ENCODE measurements at regions not wholly inside any gene's neighbourhood (a gene's known extent, or its start where the extent isn't known, plus 50 kb on each side); places are given as distances from the start of the nearest gene placed in this dataset.

DNA sequence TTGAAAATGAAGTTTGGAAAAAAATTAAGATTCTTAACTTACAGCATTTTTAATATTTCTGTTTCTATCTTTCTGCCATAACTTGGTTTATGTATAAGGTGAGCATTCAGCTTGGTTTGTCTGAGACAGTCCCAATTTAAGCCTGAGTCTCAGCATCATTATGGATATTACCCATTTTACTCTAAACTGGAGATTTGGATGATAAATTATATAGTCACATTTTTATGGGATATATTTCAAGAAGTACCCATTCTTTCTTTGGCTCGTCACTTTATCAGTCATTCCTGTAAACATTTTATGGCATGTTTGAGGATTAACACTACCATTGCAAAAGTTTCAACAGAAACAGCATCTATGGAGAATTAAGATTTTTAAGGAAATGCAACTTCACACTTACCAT lies 1129.0 kb upstream of the PCDH9 start:
- TF ChIP-seq PPARA (CRISPR knock-in tag; IDR thresholded peaks at IDR 0.05; ENCODE audit: borderline replicate concordance) (no peak), ISL1 (CRISPR knock-in tag; IDR thresholded peaks at IDR 0.05) (no peak)
- ATAC-seq = no peak

DNA sequence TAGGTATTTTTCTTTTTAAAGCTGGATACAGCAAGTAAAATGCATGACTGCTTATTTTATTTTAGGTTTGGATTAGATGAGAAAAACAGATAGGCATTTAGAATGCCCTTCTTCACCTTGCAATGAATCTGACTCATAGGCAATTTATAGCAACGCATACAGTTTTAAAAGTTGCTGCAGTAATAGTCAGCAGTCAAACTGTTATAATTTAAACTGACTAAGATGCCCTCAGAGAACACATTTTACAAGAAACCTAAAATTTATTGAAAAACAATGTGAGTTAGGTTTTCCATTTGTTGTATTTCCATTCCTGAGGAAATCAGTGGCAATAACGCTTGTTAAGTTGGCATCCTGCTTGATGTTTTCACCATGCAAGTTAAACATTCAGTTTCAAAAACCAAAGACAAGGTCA lies 1128.2 kb upstream of the PCDH9 start:
- TF ChIP-seq GLIS3 (CRISPR knock-in tag; IDR thresholded peaks at IDR 0.05) (no peak), BACH2 (CRISPR knock-in tag; IDR thresholded peaks at IDR 0.05; ENCODE audit: borderline replicate concordance) (no peak), ZNF8 (CRISPR knock-in tag; IDR thresholded peaks at IDR 0.05) (no peak), OSR1 (CRISPR knock-in tag; IDR thresholded peaks at IDR 0.05) (no peak), ZNF70 (CRISPR knock-in tag; IDR thresholded peaks at IDR 0.05) (no peak)
- ATAC-seq = peak; percentile 39; the same call in 2 of the 3 replicates

DNA sequence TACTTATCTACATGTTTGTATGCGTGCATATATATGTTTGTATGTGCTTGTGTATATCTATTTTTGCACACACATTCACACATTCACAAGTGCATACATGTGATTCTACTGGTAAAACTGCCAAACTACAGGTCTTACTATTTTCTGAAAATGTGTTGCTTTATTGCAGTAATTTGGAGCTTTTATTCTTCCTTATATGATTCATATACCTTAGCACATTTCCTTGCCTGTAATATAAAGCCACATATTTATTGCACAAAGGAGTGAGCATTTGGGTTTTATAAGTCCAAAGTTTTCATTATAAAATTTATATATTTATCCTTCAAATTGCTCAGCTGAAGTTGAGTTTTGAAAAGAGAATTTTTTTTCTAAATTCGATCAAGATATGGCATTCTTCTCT lies 1120.4 kb upstream of the PCDH9 start:
- no peak for ATAC-seq
- TF ChIP-seq OSR1 (CRISPR knock-in tag; IDR thresholded peaks at IDR 0.05) (no peak), SNAI2 (CRISPR knock-in tag; IDR thresholded peaks at IDR 0.05) (no peak), ZNF8 (CRISPR knock-in tag; IDR thresholded peaks at IDR 0.05) (no peak), ZFP30 (CRISPR knock-in tag; IDR thresholded peaks at IDR 0.05) (no peak)
- TF ChIP-seq, protein P1, sequence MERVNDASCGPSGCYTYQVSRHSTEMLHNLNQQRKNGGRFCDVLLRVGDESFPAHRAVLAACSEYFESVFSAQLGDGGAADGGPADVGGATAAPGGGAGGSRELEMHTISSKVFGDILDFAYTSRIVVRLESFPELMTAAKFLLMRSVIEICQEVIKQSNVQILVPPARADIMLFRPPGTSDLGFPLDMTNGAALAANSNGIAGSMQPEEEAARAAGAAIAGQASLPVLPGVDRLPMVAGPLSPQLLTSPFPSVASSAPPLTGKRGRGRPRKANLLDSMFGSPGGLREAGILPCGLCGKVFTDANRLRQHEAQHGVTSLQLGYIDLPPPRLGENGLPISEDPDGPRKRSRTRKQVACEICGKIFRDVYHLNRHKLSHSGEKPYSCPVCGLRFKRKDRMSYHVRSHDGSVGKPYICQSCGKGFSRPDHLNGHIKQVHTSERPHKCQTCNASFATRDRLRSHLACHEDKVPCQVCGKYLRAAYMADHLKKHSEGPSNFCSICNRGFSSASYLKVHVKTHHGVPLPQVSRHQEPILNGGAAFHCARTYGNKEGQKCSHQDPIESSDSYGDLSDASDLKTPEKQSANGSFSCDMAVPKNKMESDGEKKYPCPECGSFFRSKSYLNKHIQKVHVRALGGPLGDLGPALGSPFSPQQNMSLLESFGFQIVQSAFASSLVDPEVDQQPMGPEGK (CRISPR knock-in tag; IDR thresholded peaks at IDR 0.05; ENCODE audit: borderline replicate concordance) = no peak

DNA sequence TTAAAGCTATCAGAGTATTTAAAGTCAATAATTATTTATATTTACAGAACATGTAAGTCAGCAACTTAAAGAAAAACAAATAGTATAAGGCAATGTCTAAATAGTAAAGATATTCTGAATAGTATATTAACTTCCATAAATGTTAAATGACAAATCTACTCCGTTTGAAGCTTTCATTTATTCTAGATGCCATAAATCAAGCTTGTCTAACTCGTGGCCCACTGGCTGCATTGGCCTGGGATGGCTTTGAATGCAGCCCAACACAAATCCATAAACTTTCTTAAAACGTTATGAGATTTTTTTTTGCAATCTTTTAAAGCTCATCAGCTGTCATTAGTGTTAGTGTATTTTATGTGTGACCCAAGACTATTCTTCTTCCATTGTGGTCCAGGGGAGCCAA lies 1117.1 kb upstream of the PCDH9 start:
- TF ChIP-seq BACH2 (CRISPR knock-in tag; IDR thresholded peaks at IDR 0.05; ENCODE audit: borderline replicate concordance) (no peak), SNAI2 (CRISPR knock-in tag; IDR thresholded peaks at IDR 0.05) (no peak), ISL1 (CRISPR knock-in tag; IDR thresholded peaks at IDR 0.05) (no peak), CSDC2 (CRISPR knock-in tag; IDR thresholded peaks at IDR 0.05) (no peak), ZNF8 (CRISPR knock-in tag; IDR thresholded peaks at IDR 0.05) (no peak), ESRRG (CRISPR knock-in tag; IDR thresholded peaks at IDR 0.05) (no peak), TCF4 (CRISPR knock-in tag; IDR thresholded peaks at IDR 0.05; ENCODE audit: borderline replicate concordance) (no peak), OSR1 (CRISPR knock-in tag; IDR thresholded peaks at IDR 0.05) (no peak), ZNF565 (CRISPR knock-in tag; conservative IDR thresholded peaks at IDR 0.05; ENCODE audit: low read depth) (no peak), RARB (CRISPR knock-in tag; IDR thresholded peaks at IDR 0.05) (no peak)
- TF ChIP-seq, protein P2, sequence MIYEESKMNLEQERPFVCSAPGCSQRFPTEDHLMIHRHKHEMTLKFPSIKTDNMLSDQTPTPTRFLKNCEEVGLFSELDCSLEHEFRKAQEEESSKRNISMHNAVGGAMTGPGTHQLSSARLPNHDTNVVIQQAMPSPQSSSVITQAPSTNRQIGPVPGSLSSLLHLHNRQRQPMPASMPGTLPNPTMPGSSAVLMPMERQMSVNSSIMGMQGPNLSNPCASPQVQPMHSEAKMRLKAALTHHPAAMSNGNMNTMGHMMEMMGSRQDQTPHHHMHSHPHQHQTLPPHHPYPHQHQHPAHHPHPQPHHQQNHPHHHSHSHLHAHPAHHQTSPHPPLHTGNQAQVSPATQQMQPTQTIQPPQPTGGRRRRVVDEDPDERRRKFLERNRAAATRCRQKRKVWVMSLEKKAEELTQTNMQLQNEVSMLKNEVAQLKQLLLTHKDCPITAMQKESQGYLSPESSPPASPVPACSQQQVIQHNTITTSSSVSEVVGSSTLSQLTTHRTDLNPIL (CRISPR knock-in tag; IDR thresholded peaks at IDR 0.05; ENCODE audit: low read depth) = no peak
- TF ChIP-seq, protein P1 (CRISPR knock-in tag; IDR thresholded peaks at IDR 0.05; ENCODE audit: borderline replicate concordance) = no peak
- TF ChIP-seq, protein P3, sequence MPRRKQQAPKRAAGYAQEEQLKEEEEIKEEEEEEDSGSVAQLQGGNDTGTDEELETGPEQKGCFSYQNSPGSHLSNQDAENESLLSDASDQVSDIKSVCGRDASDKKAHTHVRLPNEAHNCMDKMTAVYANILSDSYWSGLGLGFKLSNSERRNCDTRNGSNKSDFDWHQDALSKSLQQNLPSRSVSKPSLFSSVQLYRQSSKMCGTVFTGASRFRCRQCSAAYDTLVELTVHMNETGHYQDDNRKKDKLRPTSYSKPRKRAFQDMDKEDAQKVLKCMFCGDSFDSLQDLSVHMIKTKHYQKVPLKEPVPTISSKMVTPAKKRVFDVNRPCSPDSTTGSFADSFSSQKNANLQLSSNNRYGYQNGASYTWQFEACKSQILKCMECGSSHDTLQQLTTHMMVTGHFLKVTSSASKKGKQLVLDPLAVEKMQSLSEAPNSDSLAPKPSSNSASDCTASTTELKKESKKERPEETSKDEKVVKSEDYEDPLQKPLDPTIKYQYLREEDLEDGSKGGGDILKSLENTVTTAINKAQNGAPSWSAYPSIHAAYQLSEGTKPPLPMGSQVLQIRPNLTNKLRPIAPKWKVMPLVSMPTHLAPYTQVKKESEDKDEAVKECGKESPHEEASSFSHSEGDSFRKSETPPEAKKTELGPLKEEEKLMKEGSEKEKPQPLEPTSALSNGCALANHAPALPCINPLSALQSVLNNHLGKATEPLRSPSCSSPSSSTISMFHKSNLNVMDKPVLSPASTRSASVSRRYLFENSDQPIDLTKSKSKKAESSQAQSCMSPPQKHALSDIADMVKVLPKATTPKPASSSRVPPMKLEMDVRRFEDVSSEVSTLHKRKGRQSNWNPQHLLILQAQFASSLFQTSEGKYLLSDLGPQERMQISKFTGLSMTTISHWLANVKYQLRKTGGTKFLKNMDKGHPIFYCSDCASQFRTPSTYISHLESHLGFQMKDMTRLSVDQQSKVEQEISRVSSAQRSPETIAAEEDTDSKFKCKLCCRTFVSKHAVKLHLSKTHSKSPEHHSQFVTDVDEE (CRISPR knock-in tag; IDR thresholded peaks at IDR 0.05) = no peak
- TF ChIP-seq, protein P4, sequence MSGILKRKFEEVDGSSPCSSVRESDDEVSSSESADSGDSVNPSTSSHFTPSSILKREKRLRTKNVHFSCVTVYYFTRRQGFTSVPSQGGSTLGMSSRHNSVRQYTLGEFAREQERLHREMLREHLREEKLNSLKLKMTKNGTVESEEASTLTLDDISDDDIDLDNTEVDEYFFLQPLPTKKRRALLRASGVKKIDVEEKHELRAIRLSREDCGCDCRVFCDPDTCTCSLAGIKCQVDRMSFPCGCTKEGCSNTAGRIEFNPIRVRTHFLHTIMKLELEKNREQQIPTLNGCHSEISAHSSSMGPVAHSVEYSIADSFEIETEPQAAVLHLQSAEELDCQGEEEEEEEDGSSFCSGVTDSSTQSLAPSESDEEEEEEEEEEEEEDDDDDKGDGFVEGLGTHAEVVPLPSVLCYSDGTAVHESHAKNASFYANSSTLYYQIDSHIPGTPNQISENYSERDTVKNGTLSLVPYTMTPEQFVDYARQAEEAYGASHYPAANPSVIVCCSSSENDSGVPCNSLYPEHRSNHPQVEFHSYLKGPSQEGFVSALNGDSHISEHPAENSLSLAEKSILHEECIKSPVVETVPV (CRISPR knock-in tag; IDR thresholded peaks at IDR 0.05) = no peak

More for the DNA sequence above, 1117.1 kb upstream of the PCDH9 start:
- no peak for ATAC-seq
